Endothelial cell of umbilical vein (primary cell): ENCODE measurements at regions not wholly inside any gene's neighbourhood (a gene's known extent, or its start where the extent isn't known, plus 50 kb on each side); places are given as distances from the start of the nearest gene placed in this dataset.

Experiments used
- BruUV-seq: library from RNA; stranded (reverse); fragments of 400-500 nt; replicated peaks from 2 replicates; lab custom pipeline; 2021; lab: Mats Ljungman, UMichigan
- CTCF ChIA-PET: fragments of 300-600, 350-600 bp; sonication (Branson Sonifier 250); formaldehyde crosslinking; loops from one replicate; lab custom pipeline; 2021; ENCODE audit warnings: antibody characterized with exemption, inconsistent platforms; lab: Charles Lee
- POLR2A ChIA-PET: fragments of 300-600, 350-600 bp; sonication (Branson Sonifier 250); formaldehyde crosslinking; loops from one replicate; lab custom pipeline; 2021; ENCODE audit warnings: antibody characterized with exemption, inconsistent platforms; lab: Charles Lee
- DNase-seq: peaks from one replicate; pipeline ENCODE4 v3.0.0-alpha.2; 2011; ENCODE audit warnings: low read depth, low spot score
- FAIRE-seq: peaks from 2 replicates; lab custom pipeline; 2011; peaks lifted over from hg19 to GRCh38; lab: Jason Lieb, UNC
- H2AFZ ChIP-seq: 2 replicates; pipeline ENCODE4 v1.6.0; 2012; ENCODE audit warnings: low read depth, low read length, control low read depth, inconsistent platforms
- H3K27ac ChIP-seq: 2 replicates; pipeline ENCODE4 v1.5.1; 2011; ENCODE audit warnings: low read depth, mild to moderate bottlenecking, control low read depth, low read length, moderate library complexity; ENCODE audit not compliant: insufficient read depth
- H3K27me3 ChIP-seq, 2 experiments: 2 replicates each; pipeline versions ENCODE4 v1.6.0 to v1.6.1; 2011; ENCODE audit warnings: low read length in 2 of 2, mixed read lengths in 1 of 2; ENCODE audit not compliant: control insufficient read depth in 2 of 2, insufficient read depth in 2 of 2
- H3K36me3 ChIP-seq, 2 experiments: 2 replicates in 1 of 2; 3 replicates in 1 of 2; pipeline ENCODE4 v1.5.1; 2011; ENCODE audit warnings: low read length in 2 of 2, mild to moderate bottlenecking in 1 of 2, moderate library complexity in 1 of 2; ENCODE audit not compliant: control insufficient read depth in 2 of 2, insufficient read depth in 2 of 2; ENCODE audit errors: extremely low read depth in 1 of 2
- H3K4me1 ChIP-seq: 3 replicates; pipeline ENCODE4 v1.5.1; 2011; ENCODE audit warnings: mild to moderate bottlenecking, low read length; ENCODE audit not compliant: control insufficient read depth, insufficient read depth; ENCODE audit errors: extremely low read depth
- H3K4me2 ChIP-seq: 2 replicates; pipeline ENCODE4 v1.6.1; 2011; ENCODE audit warnings: low read length, control low read depth, mixed read lengths; ENCODE audit not compliant: insufficient read depth
- H3K4me3 ChIP-seq, 3 experiments: fragments of 200-600 bp in 1 of 3; sonication (generic), shearing (Covaris generic) in 1 of 3; replicated peaks in 1 of 3; 2 replicates each; pipeline ENCODE4 v1.5.1; 2011 to 2016; ENCODE audit warnings: control low read depth in 3 of 3, low read length in 3 of 3, mild to moderate bottlenecking in 2 of 3, inconsistent platforms in 1 of 3, low read depth in 1 of 3, moderate library complexity in 1 of 3; ENCODE audit not compliant: insufficient read depth in 1 of 3
- H3K79me2 ChIP-seq: 2 replicates; pipeline ENCODE4 v1.6.0; 2012; ENCODE audit warnings: low read length, inconsistent platforms; ENCODE audit not compliant: control insufficient read depth, insufficient read depth
- H3K9ac ChIP-seq: replicated peaks from 2 replicates; pipeline ENCODE3; 2011; ENCODE audit warnings: low read length, control low read depth; ENCODE audit not compliant: insufficient read depth; ENCODE audit errors: extremely low read depth
- H3K9me1 ChIP-seq: replicated peaks from 3 replicates; pipeline ENCODE4 v1.6.0; 2011; ENCODE audit warnings: mild to moderate bottlenecking, low read length; ENCODE audit not compliant: control insufficient read depth, insufficient read depth; ENCODE audit errors: extremely low read depth
- H3K9me3 ChIP-seq: replicated peaks from 2 replicates; pipeline ENCODE4 v1.5.1; 2012; ENCODE audit warnings: low read length, inconsistent platforms; ENCODE audit not compliant: control insufficient read depth, insufficient read depth
- H4K20me1 ChIP-seq: replicated peaks from 2 replicates; pipeline ENCODE3; 2011; ENCODE audit warnings: mild to moderate bottlenecking, low read length; ENCODE audit not compliant: control insufficient read depth, insufficient read depth; ENCODE audit errors: extremely low read depth
- CTCF ChIP-seq, 2 donors: IDR thresholded peaks; 1 replicate in 1 of 2; 2 replicates in 1 of 2; pipeline ENCODE4 v1.5.1; 2011; ENCODE audit warnings: low read length in 2 of 2, mild to moderate bottlenecking in 2 of 2, moderate library complexity in 2 of 2, control low read depth in 1 of 2, inconsistent platforms in 1 of 2, low read depth in 1 of 2; ENCODE audit not compliant: insufficient read depth in 1 of 2; ENCODE audit errors: extremely low read depth in 1 of 2
- EZH2 ChIP-seq: IDR thresholded peaks from 2 replicates; pipeline ENCODE4 v1.6.1; 2012; ENCODE audit warnings: borderline replicate concordance, low read depth, mild to moderate bottlenecking, moderate library complexity, low read length, inconsistent platforms; ENCODE audit not compliant: severe bottlenecking
- FOS ChIP-seq: IDR thresholded peaks from 2 replicates; pipeline ENCODE4 v1.6.1; 2011; ENCODE audit warnings: mild to moderate bottlenecking, low read length, moderate library complexity, borderline replicate concordance; ENCODE audit not compliant: insufficient read depth
- GATA2 ChIP-seq: IDR thresholded peaks from 2 replicates; pipeline ENCODE4 v1.7.0; 2011; ENCODE audit warnings: low read depth, mild to moderate bottlenecking, moderate library complexity, mixed read lengths, low read length; ENCODE audit not compliant: insufficient read length, insufficient read depth
- JUN ChIP-seq: IDR thresholded peaks from 2 replicates; pipeline ENCODE4 v1.6.1; 2011; ENCODE audit warnings: borderline replicate concordance, low read depth; ENCODE audit not compliant: insufficient read length, insufficient read depth
- MAX ChIP-seq: IDR thresholded peaks from 2 replicates; pipeline ENCODE4 v1.6.1; 2011; ENCODE audit not compliant: insufficient read depth, insufficient read length
- MYC ChIP-seq: IDR thresholded peaks from one replicate; pipeline ENCODE4 v1.6.1; 2011; ENCODE audit warnings: mild to moderate bottlenecking, low read depth, low read length
- POLR2A ChIP-seq: IDR thresholded peaks from 2 replicates; pipeline ENCODE4 v1.6.1; 2012; ENCODE audit warnings: low read depth, mild to moderate bottlenecking, control low read depth, low read length
- POLR2AphosphoS5 ChIP-seq: IDR thresholded peaks from 2 replicates; pipeline ENCODE4 v1.6.1; 2012; ENCODE audit warnings: low read depth, mild to moderate bottlenecking, control low read depth, low read length, moderate library complexity; ENCODE audit not compliant: insufficient read depth
- dilution Hi-C: fragments of 300-500 bp; cut with MboI; formaldehyde crosslinking; loops from one replicate; pipeline ENCODE4 v1.15.0; 2019; ENCODE audit warnings: low sequenced_read_pairs; ENCODE audit not compliant: extremely low pct_ligation_motif_present
- intact Hi-C: fragments of 100-400 bp; cut with micrococcal nuclease; formaldehyde crosslinking; loops from one replicate; pipeline ENCODE4 v1.10.0; 2022

GRCh38 chr14:27078191-27078590 lies 480.4 kb upstream of the NOVA1 start:
- TF ChIP-seq GATA2 (no peak), CTCF (IDR thresholded peaks at IDR 0.05; ENCODE audit: extremely low read depth in 1 of 2, insufficient read depth in 1 of 2, low read depth in 1 of 2, low read length in 2 of 2) (no peak), MYC (no peak), MAX (no peak), POLR2A (no peak), JUN (no peak), FOS (no peak), EZH2 (no peak), POLR2AphosphoS5 (no peak)
- no peaks in the 10 kb centered on the region for H4K20me1 ChIP-seq
- H3K27ac ChIP-seq: no peak overlapping the region
- no peaks in the 10 kb centered on the region for H3K27me3 ChIP-seq
- no peaks in the 10 kb centered on the region for H3K9me1 ChIP-seq
- ChIA-PET CTCF (no interaction called here), POLR2A (no interaction called here)
- H3K4me2 ChIP-seq: no peak overlapping the region
- BruUV-seq: no TSS peak
- DNase-seq: no peak
- H3K9me3 ChIP-seq: no peaks in the 10 kb centered on the region
- FAIRE-seq: no peak
- H3K4me1 ChIP-seq: no peaks in the 10 kb centered on the region
- dilution Hi-C loops: no loop called here
- intact Hi-C loops: no loop called here
- no peak overlapping the region for H3K9ac ChIP-seq
- no peak overlapping the region for H2AFZ ChIP-seq
- no peaks in the 10 kb centered on the region for H3K36me3 ChIP-seq
- no peak overlapping the region for H3K4me3 ChIP-seq
- H3K79me2 ChIP-seq: no peaks in the 10 kb centered on the region
